Sigmoid colon (tissue), 6 donors: ENCODE measurements at regions not wholly inside any gene's neighbourhood (a gene's known extent, or its start where the extent isn't known, plus 50 kb on each side); places are given as distances from the start of the nearest gene placed in this dataset.

Source experiments
- DNase-seq: peaks from one replicate; pipeline ENCODE4 v3.0.0-alpha.2; 2019
- H3K27ac ChIP-seq, 4 donors: fragments of 200-600 bp; sonication (generic); one replicate each; pipeline ENCODE4 v1.5.1; 2016 to 2019; ENCODE audit warnings: mild to moderate bottlenecking in 1 of 4
- H3K27me3 ChIP-seq, 3 donors: fragments of 200-600 bp; sonication (generic); one replicate each; pipeline ENCODE4 v1.5.1; 2019; ENCODE audit warnings: mild to moderate bottlenecking in 1 of 3
- H3K36me3 ChIP-seq, 4 donors: fragments of 200-600 bp; sonication (generic); one replicate each; pipeline ENCODE4 v1.5.1; 2016 to 2019
- H3K4me1 ChIP-seq, 4 donors: fragments of 200-600 bp; sonication (generic); one replicate each; pipeline ENCODE4 v1.5.1; 2017 to 2019
- H3K4me3 ChIP-seq, 4 donors: fragments of 200-600 bp; sonication (generic); one replicate each; pipeline ENCODE4 v1.5.1; 2017 to 2019; ENCODE audit warnings: mild to moderate bottlenecking in 2 of 4, moderate library complexity in 1 of 4
- H3K9me3 ChIP-seq, 4 donors: fragments of 200-600 bp in 3 of 4; sonication (generic) in 3 of 4; one replicate each; pipeline versions ENCODE4 v1.5.1 to v1.6.1; 2013 to 2019
- CTCF ChIP-seq, 4 experiments: fragments of 450-650 bp in 3 of 4; fragments of 200-600 bp in 1 of 4; IDR thresholded peaks; one replicate each; pipeline ENCODE4 v1.5.1; 2016 to 2019; ENCODE audit warnings: antibody characterized with exemption in 4 of 4, mild to moderate bottlenecking in 3 of 4, moderate library complexity in 2 of 4
- EP300 ChIP-seq, 4 donors: sonication (generic); formaldehyde crosslinking; IDR thresholded peaks; one replicate each; pipeline ENCODE4 v1.6.1; 2017; ENCODE audit warnings: antibody characterized with exemption in 4 of 4
- POLR2A ChIP-seq, 2 donors: fragments of 450-650 bp; IDR thresholded peaks; one replicate each; pipeline ENCODE4 v1.6.1; 2016; ENCODE audit warnings: antibody characterized with exemption in 2 of 2, mild to moderate bottlenecking in 2 of 2, moderate library complexity in 2 of 2
- POLR2AphosphoS5 ChIP-seq, 4 donors: sonication (generic); formaldehyde crosslinking; IDR thresholded peaks; one replicate each; pipeline ENCODE4 v1.6.1; 2017; ENCODE audit warnings: antibody characterized with exemption in 4 of 4
- WGBS, 2 donors: extraction: QIAGEN DNeasy Blood & Tissue Kit; methylation state at CpG; one replicate each; pipeline ENCODE4 v1.1.7; 2013; 5-methylcytosine and 5-hydroxymethylcytosine counted together
- intact Hi-C: fragments of 100-400 bp; cut with DNase I; formaldehyde crosslinking; loops from one replicate; pipeline ENCODE4 v1.15.1; 2023
- donor health status: healthy with polysubstance abuse.
- donor health status: healthy.

GRCh38 chr21:35169574-35169973 is 120.5 kb upstream of the RUNX1 start:
- Histone ChIP-seq H3K36me3 (no peaks in the 10 kb centered on the region), H3K27me3 (no peaks in the 10 kb centered on the region), H3K27ac (no peak overlapping the region), H3K4me3 (no peak overlapping the region), H3K4me1 (peaks cover 0 to 6% (median 0%) of the 10 kb centered on the region in 4 donors), H3K9me3 (no peaks in the 10 kb centered on the region)
- TF ChIP-seq EP300 (IDR thresholded peaks at IDR 0.05) (no peak), POLR2AphosphoS5 (IDR thresholded peaks at IDR 0.05) (no peak), CTCF (IDR thresholded peaks at IDR 0.05) (no peak), POLR2A (IDR thresholded peaks at IDR 0.05) (no peak)
- 87 to 94% methylated on average over 1 of the region's 1 CpG for WGBS, 2 donors
- no peak for DNase-seq
- intact Hi-C loops = no loop called here

- no peak for TF ChIP-seq POLR2AphosphoS5 (IDR thresholded peaks at IDR 0.05)
- TF ChIP-seq POLR2A (IDR thresholded peaks at IDR 0.05) = no peak
- TF ChIP-seq EP300 (IDR thresholded peaks at IDR 0.05) = no peak
- TF ChIP-seq CTCF (IDR thresholded peaks at IDR 0.05) = no peak
- intact Hi-C loops = no loop called here
- 86 to 93% methylated on average over 4 of the region's 4 CpGs for WGBS, 2 donors
Observed at GRCh38 chr21:35168735-35169134, 119.6 kb upstream of the RUNX1 start.

GRCh38 chr21:35164971-35165483 is 115.9 kb upstream of the RUNX1 start:
- Histone ChIP-seq H3K27ac (no peak overlapping the region), H3K27me3 (no peaks in the 10 kb centered on the region), H3K36me3 (no peaks in the 10 kb centered on the region), H3K4me3 (no peak overlapping the region), H3K4me1 (peaks cover 0 to 6% (median 0%) of the 10 kb centered on the region in 4 donors), H3K9me3 (no peaks in the 10 kb centered on the region)
- 91 to 93% methylated on average over 3 of the region's 3 CpGs for WGBS, 2 donors
- no peak for TF ChIP-seq EP300 (IDR thresholded peaks at IDR 0.05)
- TF ChIP-seq CTCF (IDR thresholded peaks at IDR 0.05) = no peak
- TF ChIP-seq POLR2A (IDR thresholded peaks at IDR 0.05) = no peak
- no peak for TF ChIP-seq POLR2AphosphoS5 (IDR thresholded peaks at IDR 0.05)
- intact Hi-C loops = no loop called here
- no peak for DNase-seq

More at GRCh38 chr21:35168735-35169134, 119.6 kb upstream of the RUNX1 start:
- H3K27ac ChIP-seq = no peak overlapping the region
- H3K27me3 ChIP-seq = no peaks in the 10 kb centered on the region
- H3K36me3 ChIP-seq = no peaks in the 10 kb centered on the region
- H3K4me1 ChIP-seq = peaks cover 0 to 6% (median 0%) of the 10 kb centered on the region in 4 donors
- no peak overlapping the region for H3K4me3 ChIP-seq
- no peaks in the 10 kb centered on the region for H3K9me3 ChIP-seq
- no peak for DNase-seq

- H3K4me1 ChIP-seq = peaks cover 0 to 6% (median 0%) of the 10 kb centered on the region in 4 donors
- H3K36me3 ChIP-seq = no peaks in the 10 kb centered on the region
- no peak for DNase-seq
- no peaks in the 10 kb centered on the region for H3K27me3 ChIP-seq
- WGBS, 2 donors = 95 to 97% methylated on average over 4 of the region's 4 CpGs
- TF ChIP-seq POLR2AphosphoS5 (IDR thresholded peaks at IDR 0.05) (no peak), CTCF (IDR thresholded peaks at IDR 0.05) (no peak), POLR2A (IDR thresholded peaks at IDR 0.05) (no peak), EP300 (IDR thresholded peaks at IDR 0.05) (no peak)
- H3K4me3 ChIP-seq = no peak overlapping the region
- H3K27ac ChIP-seq = no peak overlapping the region
- H3K9me3 ChIP-seq = no peaks in the 10 kb centered on the region
- intact Hi-C loops = no loop called here
Observed at GRCh38 chr21:35164380-35164779, 115.3 kb upstream of the RUNX1 start.

GRCh38 chr21:35163411-35163810 is 114.3 kb upstream of the RUNX1 start:
- 88% methylated on average over 3 of the region's 3 CpGs for WGBS, 2 donors
- Histone ChIP-seq H3K27me3 (no peaks in the 10 kb centered on the region), H3K4me1 (peaks cover 0 to 6% (median 0%) of the 10 kb centered on the region in 4 donors), H3K4me3 (no peak overlapping the region), H3K9me3 (no peaks in the 10 kb centered on the region), H3K36me3 (no peaks in the 10 kb centered on the region), H3K27ac (no peak overlapping the region)
- intact Hi-C loops = no loop called here
- DNase-seq = no peak
- TF ChIP-seq POLR2A (IDR thresholded peaks at IDR 0.05) = no peak
- no peak for TF ChIP-seq EP300 (IDR thresholded peaks at IDR 0.05)
- no peak for TF ChIP-seq POLR2AphosphoS5 (IDR thresholded peaks at IDR 0.05)
- TF ChIP-seq CTCF (IDR thresholded peaks at IDR 0.05) = no peak
